Left lung (tissue), 4 donors: ENCODE measurements at regions not wholly inside any gene's neighbourhood (a gene's known extent, or its start where the extent isn't known, plus 50 kb on each side); places are given as distances from the start of the nearest gene placed in this dataset.
A peak's percentile ranks its signal among the peaks of the same experiment; 100 is the strongest.

Experiments used
- ATAC-seq: fragments of 200-7000 bp; cut with Tn5 transposase; one replicate; pipeline ENCODE4 v1.9.1; 2020; ENCODE audit warnings: moderate library complexity
- DNase-seq, 4 donors: peaks; one replicate each; pipeline ENCODE4 v3.0.0-alpha.2; 2013 to 2020
- H3K27ac ChIP-seq, 2 donors: fragments of 200-600 bp; sonication (generic) in 1 of 2; one replicate each; pipeline versions ENCODE4 v1.5.0 to v1.8.0; 2020 to 2021
- H3K27me3 ChIP-seq, 2 donors: fragments of 200-600 bp; sonication (generic) in 1 of 2; one replicate each; pipeline versions ENCODE4 v1.5.0 to v1.8.0; 2020 to 2021
- H3K36me3 ChIP-seq, 2 donors: fragments of 200-600 bp; sonication (generic) in 1 of 2; one replicate each; pipeline versions ENCODE4 v1.5.0 to v1.8.0; 2020 to 2021
- H3K4me1 ChIP-seq, 2 donors: fragments of 200-600 bp; one replicate each; pipeline ENCODE4 v1.8.0; 2021
- H3K4me3 ChIP-seq, 2 donors: fragments of 200-600 bp; sonication (generic) in 1 of 2; one replicate each; pipeline versions ENCODE4 v1.5.0 to v1.8.0; 2020 to 2021; ENCODE audit warnings: mild to moderate bottlenecking in 1 of 2
- H3K9me3 ChIP-seq, 2 donors: fragments of 200-600 bp; sonication (generic) in 1 of 2; one replicate each; pipeline versions ENCODE4 v1.5.0 to v1.8.0; 2020 to 2021
- CTCF ChIP-seq, 2 donors: fragments of 200-600 bp; sonication (generic) in 1 of 2; IDR thresholded peaks; one replicate each; pipeline versions ENCODE4 v1.5.0 to v1.8.0; 2021; ENCODE audit warnings: antibody characterized with exemption in 2 of 2
- intact Hi-C, 2 donors: fragments of 100-400 bp; cut with DNase I; formaldehyde crosslinking; loops; one replicate each; pipeline versions ENCODE4 v1.11.2 to v1.14.2; 2022
- donor health status: DM: no; HTN: yes; CAD: no.
- donor health status: DM: no; HTN: no; CAD: no.

GRCh38 chr7:138400400-138400886 lies 59.6 kb upstream of the TRIM24 start:
- Histone ChIP-seq H3K36me3 (no peaks in the 10 kb centered on the region), H3K4me3 (no peak overlapping the region), H3K27me3 (no peaks in the 10 kb centered on the region), H3K9me3 (peaks cover 0 to 3% of the 10 kb centered on the region in 2 donors), H3K4me1 (no peaks in the 10 kb centered on the region), H3K27ac (no peak overlapping the region)
- ATAC-seq (no peak), DNase-seq (no peak)
- no peak for TF ChIP-seq CTCF (IDR thresholded peaks at IDR 0.05)
- intact Hi-C loops, result no loop called here

DNA sequence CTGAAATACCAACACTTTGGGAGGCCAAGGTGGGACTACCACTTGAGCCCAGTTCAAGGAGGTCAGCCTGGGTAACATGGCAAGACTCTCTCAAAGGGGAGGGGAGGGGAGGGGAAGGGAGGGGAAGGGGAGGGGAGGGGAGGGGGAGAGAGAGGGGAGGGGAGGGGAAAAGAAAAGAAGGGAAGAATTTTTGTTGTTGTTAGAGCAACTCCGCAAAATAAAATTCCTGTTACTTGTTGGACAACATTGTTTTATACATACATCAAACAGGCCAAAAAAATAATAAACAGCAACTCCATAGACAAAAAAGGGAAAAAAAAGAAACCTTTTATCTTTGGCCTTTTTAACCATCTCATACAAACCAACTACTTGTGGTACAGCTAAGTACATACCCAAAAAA lies 57.3 kb upstream of the TRIM24 start:
- Histone ChIP-seq H3K4me3 (no peak overlapping the region), H3K36me3 (no peaks in the 10 kb centered on the region), H3K4me1 (no peaks in the 10 kb centered on the region), H3K27ac (no peak overlapping the region), H3K9me3 (peaks cover 0 to 3% of the 10 kb centered on the region in 2 donors), H3K27me3 (no peaks in the 10 kb centered on the region)
- no peak for ATAC-seq
- DNase-seq, result no peak
- intact Hi-C loops, result no loop called here
- TF ChIP-seq CTCF (IDR thresholded peaks at IDR 0.05), result no peak

- no peak for TF ChIP-seq CTCF (IDR thresholded peaks at IDR 0.05)
- DNase-seq (no peak), ATAC-seq (no peak)
- Histone ChIP-seq H3K9me3 (peaks cover 0 to 3% of the 10 kb centered on the region in 2 donors), H3K4me1 (peaks cover 0 to 3% of the 10 kb centered on the region in 2 donors), H3K27me3 (no peaks in the 10 kb centered on the region), H3K27ac (no peak overlapping the region), H3K4me3 (no peak overlapping the region), H3K36me3 (no peaks in the 10 kb centered on the region)
- intact Hi-C loops, result no loop called here
Observed at GRCh38 chr7:138405496-138405895, 54.6 kb upstream of the TRIM24 start.

GRCh38 chr7:138407792-138408191 lies 52.3 kb upstream of the TRIM24 start:
- Histone ChIP-seq H3K27ac (no peak overlapping the region), H3K27me3 (no peaks in the 10 kb centered on the region), H3K4me3 (no peak overlapping the region), H3K9me3 (peaks cover 0 to 3% of the 10 kb centered on the region in 2 donors), H3K4me1 (peaks cover 0 to 3% of the 10 kb centered on the region in 2 donors), H3K36me3 (no peaks in the 10 kb centered on the region)
- DNase-seq, result peak in 1 of 4 donors; percentile 12
- no peak for ATAC-seq
- no peak for TF ChIP-seq CTCF (IDR thresholded peaks at IDR 0.05)
- intact Hi-C loops, result no loop called here
